GM23338 (cell line): ENCODE measurements at regions not wholly inside any gene's neighbourhood (a gene's known extent, or its start where the extent isn't known, plus 50 kb on each side); places are given as distances from the start of the nearest gene placed in this dataset.

ENCODE experiments used
- CTCF ChIP-seq, 2 experiments: fragments of 200-600 bp in 1 of 2; sonication (generic) in 1 of 2; conservative IDR thresholded peaks; 2 replicates each; pipeline versions ENCODE4 v1.5.1 to v1.6.1; 2016 to 2017; ENCODE audit warnings: antibody characterized with exemption in 2 of 2, low read depth in 2 of 2, mild to moderate bottlenecking in 2 of 2, moderate library complexity in 1 of 2
- EZH2 ChIP-seq: fragments of 200-600 bp; sonication (generic); IDR thresholded peaks from one replicate; pipeline ENCODE4 v1.8.0; 2017; ENCODE audit warnings: antibody characterized with exemption, mild to moderate bottlenecking, low read depth; ENCODE audit not compliant: unreplicated experiment
- JUNB ChIP-seq: IDR thresholded peaks from one replicate; pipeline ENCODE4 v1.6.1; 2016; ENCODE audit warnings: antibody characterized with exemption; ENCODE audit not compliant: unreplicated experiment
- POLR2AphosphoS5 ChIP-seq: IDR thresholded peaks from 2 replicates; pipeline ENCODE4 v1.6.1; 2016; ENCODE audit warnings: antibody characterized with exemption, low read depth
- REST ChIP-seq: IDR thresholded peaks from one replicate; pipeline ENCODE4 v1.6.1; 2018; ENCODE audit warnings: antibody characterized with exemption; ENCODE audit not compliant: unreplicated experiment

GRCh38 chr12:85575120-85576096, 260.8 kb downstream of the RASSF9 start:
- TF ChIP-seq EZH2 (no peak), POLR2AphosphoS5 (no peak), REST (no peak), CTCF (conservative IDR thresholded peaks at IDR 0.05; ENCODE audit: low read depth in 2 of 2) (peak; percentile 75 to 88), JUNB (no peak)
